Testis (tissue), 2 donors: ENCODE measurements at regions not wholly inside any gene's neighbourhood (a gene's known extent, or its start where the extent isn't known, plus 50 kb on each side); places are given as distances from the start of the nearest gene placed in this dataset.

Experiments used
- POLR2A ChIP-seq: fragments of 450-650 bp; IDR thresholded peaks from one replicate; pipeline ENCODE4 v1.6.1; 2017; ENCODE audit warnings: antibody characterized with exemption, mild to moderate bottlenecking, moderate library complexity
- TF ChIP-seq, protein P1 (sequence below), 3 experiments: fragments of 450-650 bp in 2 of 3; fragments of 200-600 bp in 1 of 3; sonication (generic) in 1 of 3; IDR thresholded peaks; one replicate each; pipeline ENCODE4 v1.5.1; 2016 to 2019; ENCODE audit warnings: antibody characterized with exemption in 3 of 3, mild to moderate bottlenecking in 2 of 3, moderate library complexity in 1 of 3

DNA sequence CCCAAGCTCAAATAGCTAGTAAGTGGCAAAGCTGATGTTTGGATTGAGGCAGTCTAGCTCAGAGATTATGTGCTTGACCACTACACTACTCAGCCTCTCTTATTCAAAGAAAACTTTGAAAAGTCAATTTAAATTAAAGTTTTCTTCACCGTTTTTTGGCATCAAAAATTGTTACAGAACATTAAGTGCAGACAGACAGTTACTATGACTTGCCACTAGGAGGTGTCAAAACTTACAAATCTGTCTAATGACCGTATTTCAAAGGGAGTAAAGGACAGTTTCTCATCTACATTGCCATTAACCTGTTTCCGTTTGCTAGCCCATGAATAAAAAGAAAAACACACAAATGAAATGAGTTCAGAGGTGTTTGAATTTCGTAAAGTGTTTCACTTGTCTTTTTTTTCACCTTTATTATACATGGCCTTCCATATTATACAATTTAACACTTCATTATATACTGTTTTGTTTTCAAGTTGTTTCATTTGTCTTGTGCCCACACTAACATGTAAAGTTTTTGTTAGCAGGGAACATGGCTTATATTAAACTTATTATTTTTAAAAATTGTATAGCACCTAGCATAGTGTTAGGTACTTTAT is 57.4 kb upstream of the MTF2 start:
- TF ChIP-seq, protein P1, sequence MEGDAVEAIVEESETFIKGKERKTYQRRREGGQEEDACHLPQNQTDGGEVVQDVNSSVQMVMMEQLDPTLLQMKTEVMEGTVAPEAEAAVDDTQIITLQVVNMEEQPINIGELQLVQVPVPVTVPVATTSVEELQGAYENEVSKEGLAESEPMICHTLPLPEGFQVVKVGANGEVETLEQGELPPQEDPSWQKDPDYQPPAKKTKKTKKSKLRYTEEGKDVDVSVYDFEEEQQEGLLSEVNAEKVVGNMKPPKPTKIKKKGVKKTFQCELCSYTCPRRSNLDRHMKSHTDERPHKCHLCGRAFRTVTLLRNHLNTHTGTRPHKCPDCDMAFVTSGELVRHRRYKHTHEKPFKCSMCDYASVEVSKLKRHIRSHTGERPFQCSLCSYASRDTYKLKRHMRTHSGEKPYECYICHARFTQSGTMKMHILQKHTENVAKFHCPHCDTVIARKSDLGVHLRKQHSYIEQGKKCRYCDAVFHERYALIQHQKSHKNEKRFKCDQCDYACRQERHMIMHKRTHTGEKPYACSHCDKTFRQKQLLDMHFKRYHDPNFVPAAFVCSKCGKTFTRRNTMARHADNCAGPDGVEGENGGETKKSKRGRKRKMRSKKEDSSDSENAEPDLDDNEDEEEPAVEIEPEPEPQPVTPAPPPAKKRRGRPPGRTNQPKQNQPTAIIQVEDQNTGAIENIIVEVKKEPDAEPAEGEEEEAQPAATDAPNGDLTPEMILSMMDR (IDR thresholded peaks at IDR 0.05), result peak; percentile 45 to 86 (median 67)
- TF ChIP-seq POLR2A, result no peak
